CD4-positive, CD25-positive, alpha-beta regulatory T cell (primary cell): ENCODE measurements at regions not wholly inside any gene's neighbourhood (a gene's known extent, or its start where the extent isn't known, plus 50 kb on each side); places are given as distances from the start of the nearest gene placed in this dataset.

ENCODE experiments used
- ATAC-seq, 2 donors: fragments of 150-1000 bp; cut with Tn5 transposase; one replicate each; pipeline ENCODE4 v1.10.0; 2021; ENCODE audit warnings: low read depth in 2 of 2, moderate number of reproducible peaks in 2 of 2, moderate library complexity in 1 of 2
- DNase-seq, 3 donors: peaks; one replicate each; pipeline versions ENCODE4 v3.0.0 to v3.0.0-alpha.2; 2012 to 2022; ENCODE audit warnings: mixed read lengths in 1 of 3
- H3K27ac ChIP-seq: one replicate; pipeline ENCODE4 v1.7.0; 2013; ENCODE audit warnings: mild to moderate bottlenecking, low read length; ENCODE audit not compliant: insufficient read depth, poor library complexity, severe bottlenecking
- H3K27me3 ChIP-seq: one replicate; pipeline ENCODE4 v1.7.0; 2013; ENCODE audit warnings: low read length; ENCODE audit not compliant: control insufficient read depth, insufficient read depth
- H3K36me3 ChIP-seq: one replicate; pipeline ENCODE4 v1.7.0; 2013; ENCODE audit warnings: mild to moderate bottlenecking, low read length, moderate library complexity; ENCODE audit not compliant: control insufficient read depth, insufficient read depth
- H3K4me1 ChIP-seq: 2 replicates; pipeline ENCODE4 v1.7.0; 2013; ENCODE audit warnings: mild to moderate bottlenecking, low read length; ENCODE audit not compliant: insufficient read depth, control insufficient read depth, poor library complexity, severe bottlenecking
- H3K4me3 ChIP-seq: one replicate; pipeline ENCODE4 v1.7.0; 2013; ENCODE audit warnings: low read depth, mild to moderate bottlenecking, low read length, moderate library complexity
- H3K9me3 ChIP-seq, 2 experiments: 1 replicate in 1 of 2; 2 replicates in 1 of 2; pipeline ENCODE4 v1.7.0; 2013; ENCODE audit warnings: low read length in 2 of 2, mild to moderate bottlenecking in 1 of 2, moderate library complexity in 1 of 2; ENCODE audit not compliant: control insufficient read depth in 2 of 2
- H3K27ac Mint-ChIP-seq, 3 donors: one replicate each; pipeline ENCODE4 v1.8.0; 2020 to 2022; ENCODE audit warnings: mild to moderate bottlenecking in 3 of 3, mixed read lengths in 3 of 3, moderate library complexity in 2 of 3
- H3K27me3 Mint-ChIP-seq: one replicate; pipeline ENCODE4 v1.8.0; 2022; ENCODE audit warnings: mild to moderate bottlenecking, mixed read lengths
- H3K36me3 Mint-ChIP-seq: one replicate; pipeline ENCODE4 v1.8.0; 2020; ENCODE audit warnings: mixed read lengths
- H3K4me1 Mint-ChIP-seq, 4 donors: one replicate each; pipeline ENCODE4 v1.8.0; 2020 to 2022; ENCODE audit warnings: mixed read lengths in 4 of 4, mild to moderate bottlenecking in 1 of 4
- H3K4me3 Mint-ChIP-seq, 4 donors: one replicate each; pipeline ENCODE4 v1.8.0; 2020 to 2022; ENCODE audit warnings: mild to moderate bottlenecking in 4 of 4, mixed read lengths in 4 of 4, moderate library complexity in 3 of 4
- H3K9me3 Mint-ChIP-seq, 7 donors: one replicate each; pipeline ENCODE4 v1.8.0; 2020 to 2022; ENCODE audit warnings: mixed read lengths in 7 of 7, mild to moderate bottlenecking in 3 of 7, moderate library complexity in 2 of 7

GRCh38 chr5:3359642-3360041, 236.0 kb upstream of the IRX1 start:
- Mint-ChIP-seq H3K4me3 (no peak overlapping the region), H3K9me3 (peaks cover 0 to 20% (median 4%) of the 10 kb centered on the region in 7 donors), H3K4me1 (peaks cover 0 to 2% (median 0%) of the 10 kb centered on the region in 4 donors), H3K27me3 (no peaks in the 10 kb centered on the region), H3K27ac (no peak overlapping the region), H3K36me3 (no peaks in the 10 kb centered on the region)
- Histone ChIP-seq H3K36me3 (no peaks in the 10 kb centered on the region), H3K27me3 (no peaks in the 10 kb centered on the region), H3K27ac (no peak overlapping the region), H3K4me1 (no peaks in the 10 kb centered on the region), H3K4me3 (no peak overlapping the region), H3K9me3 (no peaks in the 10 kb centered on the region)
- no peak for ATAC-seq
- DNase-seq, result no peak

GRCh38 chr5:3357291-3357690, 238.3 kb upstream of the IRX1 start:
- Mint-ChIP-seq H3K27ac (no peak overlapping the region), H3K4me1 (no peaks in the 10 kb centered on the region), H3K27me3 (no peaks in the 10 kb centered on the region), H3K9me3 (peaks cover 0 to 16% (median 3%) of the 10 kb centered on the region in 7 donors), H3K4me3 (no peak overlapping the region), H3K36me3 (no peaks in the 10 kb centered on the region)
- no peak for ATAC-seq
- H3K9me3 ChIP-seq, result peaks cover 0 to 4% of the 10 kb centered on the region in 2 experiments
- H3K36me3 ChIP-seq, result no peaks in the 10 kb centered on the region
- H3K4me3 ChIP-seq, result no peak overlapping the region
- no peaks in the 10 kb centered on the region for H3K4me1 ChIP-seq
- H3K27me3 ChIP-seq, result no peaks in the 10 kb centered on the region
- DNase-seq, result no peak
- H3K27ac ChIP-seq, result no peak overlapping the region

- no peak overlapping the region for H3K4me3 ChIP-seq
- H3K36me3 Mint-ChIP-seq, result no peaks in the 10 kb centered on the region
Observed at GRCh38 chr5:3356016-3356415, 239.6 kb upstream of the IRX1 start.

GRCh38 chr5:3355126-3355525, 240.5 kb upstream of the IRX1 start:
- ATAC-seq (no peak), DNase-seq (no peak)
- H3K27ac Mint-ChIP-seq, result no peak overlapping the region
- H3K36me3 Mint-ChIP-seq, result no peaks in the 10 kb centered on the region
- H3K27ac ChIP-seq, result no peak overlapping the region
- no peaks in the 10 kb centered on the region for H3K4me1 ChIP-seq
- no peaks in the 10 kb centered on the region for H3K36me3 ChIP-seq
- H3K27me3 ChIP-seq, result no peaks in the 10 kb centered on the region
- peaks cover 0 to 11% (median 3%) of the 10 kb centered on the region in 7 donors for H3K9me3 Mint-ChIP-seq
- H3K27me3 Mint-ChIP-seq, result no peaks in the 10 kb centered on the region
- H3K4me1 Mint-ChIP-seq, result no peaks in the 10 kb centered on the region
- H3K9me3 ChIP-seq, result peaks cover 0 to 4% of the 10 kb centered on the region in 2 experiments
- no peak overlapping the region for H3K4me3 Mint-ChIP-seq
- H3K4me3 ChIP-seq, result no peak overlapping the region

More at GRCh38 chr5:3356016-3356415, 239.6 kb upstream of the IRX1 start:
- H3K27me3 Mint-ChIP-seq, result no peaks in the 10 kb centered on the region
- ATAC-seq, result no peak
- DNase-seq, result no peak
- Histone ChIP-seq H3K27ac (no peak overlapping the region), H3K9me3 (peaks cover 0 to 4% of the 10 kb centered on the region in 2 experiments), H3K4me1 (no peaks in the 10 kb centered on the region), H3K27me3 (no peaks in the 10 kb centered on the region), H3K36me3 (no peaks in the 10 kb centered on the region)
- H3K27ac Mint-ChIP-seq, result no peak overlapping the region
- no peaks in the 10 kb centered on the region for H3K4me1 Mint-ChIP-seq
- H3K4me3 Mint-ChIP-seq, result no peak overlapping the region
- H3K9me3 Mint-ChIP-seq, result peaks cover 0 to 11% (median 1%) of the 10 kb centered on the region in 7 donors

- H3K36me3 ChIP-seq, result no peaks in the 10 kb centered on the region
- H3K36me3 Mint-ChIP-seq, result no peaks in the 10 kb centered on the region
- peaks cover 0 to 12% (median 5%) of the 10 kb centered on the region in 7 donors for H3K9me3 Mint-ChIP-seq
- no peak for ATAC-seq
- H3K27me3 ChIP-seq, result no peaks in the 10 kb centered on the region
- no peak for DNase-seq
- H3K27ac Mint-ChIP-seq, result no peak overlapping the region
- no peaks in the 10 kb centered on the region for H3K4me1 ChIP-seq
- peaks cover 0 to 4% of the 10 kb centered on the region in 2 experiments for H3K9me3 ChIP-seq
- H3K4me3 Mint-ChIP-seq, result no peak overlapping the region
- H3K4me3 ChIP-seq, result no peak overlapping the region
- no peak overlapping the region for H3K27ac ChIP-seq
- H3K27me3 Mint-ChIP-seq, result no peaks in the 10 kb centered on the region
- H3K4me1 Mint-ChIP-seq, result no peaks in the 10 kb centered on the region
Observed at GRCh38 chr5:3354606-3355005, 241.0 kb upstream of the IRX1 start.

GRCh38 chr5:3353561-3353960, 242.1 kb upstream of the IRX1 start:
- Histone ChIP-seq H3K4me3 (no peak overlapping the region), H3K36me3 (no peaks in the 10 kb centered on the region), H3K27me3 (no peaks in the 10 kb centered on the region), H3K9me3 (peaks cover 0 to 4% of the 10 kb centered on the region in 2 experiments), H3K4me1 (no peaks in the 10 kb centered on the region), H3K27ac (no peak overlapping the region)
- ATAC-seq (no peak), DNase-seq (no peak)
- H3K4me3 Mint-ChIP-seq, result no peak overlapping the region
- no peaks in the 10 kb centered on the region for H3K36me3 Mint-ChIP-seq
- peaks cover 0 to 10% (median 5%) of the 10 kb centered on the region in 7 donors for H3K9me3 Mint-ChIP-seq
- no peaks in the 10 kb centered on the region for H3K4me1 Mint-ChIP-seq
- H3K27me3 Mint-ChIP-seq, result no peaks in the 10 kb centered on the region
- no peak overlapping the region for H3K27ac Mint-ChIP-seq

GRCh38 chr5:3352711-3353110, 242.9 kb upstream of the IRX1 start:
- Mint-ChIP-seq H3K9me3 (peaks cover 0 to 11% (median 6%) of the 10 kb centered on the region in 7 donors), H3K4me3 (no peak overlapping the region), H3K4me1 (no peaks in the 10 kb centered on the region), H3K36me3 (no peaks in the 10 kb centered on the region), H3K27ac (no peak overlapping the region), H3K27me3 (no peaks in the 10 kb centered on the region)
- DNase-seq, result no peak
- Histone ChIP-seq H3K27me3 (no peaks in the 10 kb centered on the region), H3K9me3 (peaks cover 0 to 4% of the 10 kb centered on the region in 2 experiments), H3K4me1 (no peaks in the 10 kb centered on the region), H3K36me3 (no peaks in the 10 kb centered on the region), H3K27ac (no peak overlapping the region), H3K4me3 (no peak overlapping the region)
- ATAC-seq, result no peak

GRCh38 chr5:3351581-3352442, 243.8 kb upstream of the IRX1 start:
- H3K27ac Mint-ChIP-seq, result no peak overlapping the region
- no peak for DNase-seq

More at GRCh38 chr5:3351581-3352442, 243.8 kb upstream of the IRX1 start:
- H3K36me3 ChIP-seq, result no peaks in the 10 kb centered on the region
- H3K4me3 Mint-ChIP-seq, result no peak overlapping the region
- peaks cover 0 to 14% (median 6%) of the 10 kb centered on the region in 7 donors for H3K9me3 Mint-ChIP-seq
- no peaks in the 10 kb centered on the region for H3K4me1 ChIP-seq
- H3K9me3 ChIP-seq, result peaks cover 0 to 4% of the 10 kb centered on the region in 2 experiments
- no peak overlapping the region for H3K27ac ChIP-seq
- no peaks in the 10 kb centered on the region for H3K27me3 Mint-ChIP-seq
- ATAC-seq, result no peak
- H3K4me1 Mint-ChIP-seq, result no peaks in the 10 kb centered on the region
- no peak overlapping the region for H3K4me3 ChIP-seq
- H3K36me3 Mint-ChIP-seq, result no peaks in the 10 kb centered on the region
- no peaks in the 10 kb centered on the region for H3K27me3 ChIP-seq
